DND-41 (cell line): ENCODE measurements at regions not wholly inside any gene's neighbourhood (a gene's known extent, or its start where the extent isn't known, plus 50 kb on each side); places are given as distances from the start of the nearest gene placed in this dataset.
"Not testable (repeated sequence)": the region's sequence is repeated elsewhere in the genome, so short reads cannot be mapped to it uniquely, and the experiment has no call there.

Experiments
- ATAC-seq: fragments of 200-7000 bp; cut with Tn5 transposase; 3 replicates; pipeline ENCODE4 v1.9.1; 2021; ENCODE audit warnings: low read depth; ENCODE audit not compliant: insufficient read depth
- DNase-seq: peaks from one replicate; pipeline ENCODE4 v3.0.0-alpha.2; 2020
- H2AFZ ChIP-seq: 2 replicates; pipeline ENCODE4 v1.6.0; 2012; ENCODE audit warnings: low read depth, low read length
- H3K27ac ChIP-seq: 2 replicates; pipeline ENCODE4 v1.5.1; 2012; ENCODE audit warnings: low read length, inconsistent platforms
- H3K27me3 ChIP-seq: fragments of 200-600 bp; sonication (generic); 2 replicates; pipeline ENCODE4 v1.6.0; 2012; ENCODE audit warnings: low read length, mild to moderate bottlenecking, inconsistent platforms; ENCODE audit not compliant: insufficient read depth, poor library complexity
- H3K36me3 ChIP-seq: 2 replicates; pipeline ENCODE4 v1.5.1; 2012; ENCODE audit warnings: low read length, inconsistent platforms; ENCODE audit not compliant: insufficient read depth
- H3K4me1 ChIP-seq: 2 replicates; pipeline ENCODE4 v1.5.1; 2012; ENCODE audit warnings: mild to moderate bottlenecking, low read length; ENCODE audit not compliant: insufficient read depth
- H3K4me2 ChIP-seq: 2 replicates; pipeline ENCODE4 v1.6.0; 2012; ENCODE audit warnings: mild to moderate bottlenecking, moderate library complexity, low read length, inconsistent platforms; ENCODE audit not compliant: insufficient read depth
- H3K4me3 ChIP-seq, 2 experiments: fragments of 200-600 bp in 1 of 2; shearing (Covaris generic) in 1 of 2; 2 replicates each; pipeline ENCODE4 v1.5.1; 2012 to 2016; ENCODE audit warnings: inconsistent platforms in 2 of 2, low read length in 2 of 2, mild to moderate bottlenecking in 2 of 2, low read depth in 1 of 2, moderate library complexity in 1 of 2
- H3K79me2 ChIP-seq: 2 replicates; pipeline ENCODE4 v1.6.0; 2012; ENCODE audit warnings: low read length, inconsistent platforms; ENCODE audit not compliant: insufficient read depth
- H3K9ac ChIP-seq: 2 replicates; pipeline ENCODE4 v1.6.0; 2012; ENCODE audit warnings: low read depth, mild to moderate bottlenecking, inconsistent platforms, low read length, moderate library complexity
- H3K9me3 ChIP-seq: 2 replicates; pipeline ENCODE4 v1.5.1; 2012; ENCODE audit warnings: low read length, moderate library complexity, mild to moderate bottlenecking, inconsistent platforms; ENCODE audit not compliant: insufficient read depth, severe bottlenecking
- H4K20me1 ChIP-seq: 2 replicates; pipeline ENCODE4 v1.6.0; 2012; ENCODE audit warnings: low read length; ENCODE audit not compliant: insufficient read depth
- EZH2 ChIP-seq: IDR thresholded peaks from 3 replicates; pipeline ENCODE4 v1.6.1; 2012; ENCODE audit warnings: borderline replicate concordance, low read depth, mild to moderate bottlenecking, moderate library complexity, low read length, inconsistent platforms; ENCODE audit not compliant: severe bottlenecking
- TF ChIP-seq, protein P1 (sequence below): IDR thresholded peaks from 2 replicates; pipeline ENCODE4 v1.5.1; 2012; ENCODE audit warnings: borderline replicate concordance, low read length, moderate library complexity, mild to moderate bottlenecking; ENCODE audit not compliant: poor library complexity, severe bottlenecking; ENCODE audit errors: extremely low read depth

DNA sequence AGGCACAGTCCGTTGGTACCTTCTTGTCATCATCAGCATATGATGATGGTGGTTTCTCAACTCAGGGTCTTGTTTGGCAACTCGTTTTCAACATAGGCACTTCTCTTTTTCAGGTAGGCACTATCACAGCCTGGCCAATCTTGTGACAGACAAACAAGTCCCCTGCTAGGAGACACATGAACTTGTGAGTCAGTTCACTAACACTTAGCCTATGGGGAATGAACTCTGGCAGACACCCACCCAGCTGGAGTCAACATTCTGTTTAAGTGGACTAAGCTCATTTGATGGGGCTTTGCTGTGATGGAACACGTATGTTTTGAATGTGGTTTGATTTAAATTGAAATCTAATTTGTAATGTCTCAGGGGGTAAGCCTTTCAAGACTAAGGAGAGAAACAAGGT is 100.7 kb upstream of the MAMLD1 start:
- no peak overlapping the region for H2AFZ ChIP-seq
- H3K79me2 ChIP-seq: no peaks in the 10 kb centered on the region
- DNase-seq: no peak

DNA sequence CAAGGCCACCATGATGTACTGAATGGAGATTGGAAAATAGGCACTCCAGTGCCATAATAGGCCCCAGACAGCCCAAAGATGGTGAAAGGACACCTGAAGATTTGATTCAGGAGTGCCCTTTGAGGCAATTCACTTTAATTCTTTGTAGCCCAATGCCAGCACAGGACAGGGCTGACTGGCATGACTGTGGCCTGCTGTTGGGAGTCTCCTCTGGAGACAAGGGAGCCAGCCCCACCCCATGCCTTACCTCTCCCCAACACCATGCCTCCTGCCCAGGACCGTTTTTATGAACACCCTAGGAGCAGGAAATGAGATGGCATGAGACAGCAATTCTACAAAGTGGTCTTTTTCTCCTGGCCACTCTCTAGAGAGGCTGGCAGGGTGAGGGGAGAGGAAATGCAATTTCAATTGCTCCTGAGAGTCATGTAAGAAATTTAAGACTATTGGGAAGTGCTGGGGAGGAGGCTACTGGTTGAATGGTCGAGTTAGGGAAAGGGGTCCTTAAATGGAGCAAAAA is 94.2 kb upstream of the MAMLD1 start:
- Histone ChIP-seq H2AFZ (no peak overlapping the region), H3K79me2 (no peaks in the 10 kb centered on the region), H4K20me1 (no peaks in the 10 kb centered on the region), H3K9me3 (no peaks in the 10 kb centered on the region), H3K4me3 (no peak overlapping the region), H3K27me3 (no peaks in the 10 kb centered on the region), H3K4me1 (no peaks in the 10 kb centered on the region), H3K4me2 (no peak overlapping the region), H3K36me3 (no peaks in the 10 kb centered on the region), H3K9ac (no peak overlapping the region), H3K27ac (no peak overlapping the region)
- ATAC-seq (no peak), DNase-seq (no peak)
- TF ChIP-seq, protein P1, sequence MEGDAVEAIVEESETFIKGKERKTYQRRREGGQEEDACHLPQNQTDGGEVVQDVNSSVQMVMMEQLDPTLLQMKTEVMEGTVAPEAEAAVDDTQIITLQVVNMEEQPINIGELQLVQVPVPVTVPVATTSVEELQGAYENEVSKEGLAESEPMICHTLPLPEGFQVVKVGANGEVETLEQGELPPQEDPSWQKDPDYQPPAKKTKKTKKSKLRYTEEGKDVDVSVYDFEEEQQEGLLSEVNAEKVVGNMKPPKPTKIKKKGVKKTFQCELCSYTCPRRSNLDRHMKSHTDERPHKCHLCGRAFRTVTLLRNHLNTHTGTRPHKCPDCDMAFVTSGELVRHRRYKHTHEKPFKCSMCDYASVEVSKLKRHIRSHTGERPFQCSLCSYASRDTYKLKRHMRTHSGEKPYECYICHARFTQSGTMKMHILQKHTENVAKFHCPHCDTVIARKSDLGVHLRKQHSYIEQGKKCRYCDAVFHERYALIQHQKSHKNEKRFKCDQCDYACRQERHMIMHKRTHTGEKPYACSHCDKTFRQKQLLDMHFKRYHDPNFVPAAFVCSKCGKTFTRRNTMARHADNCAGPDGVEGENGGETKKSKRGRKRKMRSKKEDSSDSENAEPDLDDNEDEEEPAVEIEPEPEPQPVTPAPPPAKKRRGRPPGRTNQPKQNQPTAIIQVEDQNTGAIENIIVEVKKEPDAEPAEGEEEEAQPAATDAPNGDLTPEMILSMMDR: no peak
- no peak for TF ChIP-seq EZH2

More for the DNA sequence above, 100.7 kb upstream of the MAMLD1 start:
- no peak for ATAC-seq
- no peak overlapping the region for H3K9ac ChIP-seq
- no peaks in the 10 kb centered on the region for H3K9me3 ChIP-seq
- H3K4me1 ChIP-seq: no peaks in the 10 kb centered on the region
- no peak overlapping the region for H3K4me2 ChIP-seq
- TF ChIP-seq, protein P1: no peak
- TF ChIP-seq EZH2: no peak
- H3K4me3 ChIP-seq: no peak overlapping the region
- H4K20me1 ChIP-seq: no peaks in the 10 kb centered on the region
- no peaks in the 10 kb centered on the region for H3K27me3 ChIP-seq
- no peak overlapping the region for H3K27ac ChIP-seq
- H3K36me3 ChIP-seq: no peaks in the 10 kb centered on the region

DNA sequence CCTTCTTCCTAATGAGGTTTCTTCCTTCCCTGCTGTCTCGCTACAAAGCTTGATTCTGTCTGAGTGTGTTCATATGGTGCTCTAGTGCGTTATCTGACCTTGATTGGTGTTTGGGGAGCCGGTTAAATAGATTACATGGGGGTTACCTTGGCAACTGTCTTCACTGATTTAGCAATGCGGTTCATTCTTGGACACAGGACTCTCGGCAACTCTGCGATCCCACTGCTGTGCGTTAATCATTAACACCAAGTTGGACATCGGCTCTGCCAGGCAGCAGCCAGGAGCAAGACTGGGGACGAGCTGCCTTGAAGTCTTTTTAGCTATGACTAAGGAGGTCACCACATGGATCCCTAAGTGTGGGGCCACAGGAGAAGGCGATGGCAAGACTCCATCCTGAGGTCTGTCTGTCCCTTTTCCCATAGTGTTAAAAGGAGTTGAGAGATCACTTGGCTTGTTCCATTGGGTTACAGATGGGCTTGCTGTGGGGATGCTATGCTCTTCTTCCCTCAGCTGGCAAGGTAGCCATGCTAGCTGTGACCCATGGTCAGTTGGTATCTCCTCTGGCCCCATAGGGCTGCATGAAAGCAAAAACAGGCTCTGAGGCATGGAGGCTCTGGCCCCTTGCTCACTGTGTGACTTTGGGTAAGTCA is 93.4 kb upstream of the MAMLD1 start:
- H3K4me3 ChIP-seq: no peak overlapping the region
- DNase-seq (no peak), ATAC-seq (no peak)
- no peak overlapping the region for H3K4me2 ChIP-seq
- H3K27me3 ChIP-seq: no peaks in the 10 kb centered on the region
- H2AFZ ChIP-seq: no peak overlapping the region
- TF ChIP-seq, protein P1: no peak
- no peak for TF ChIP-seq EZH2
- H3K27ac ChIP-seq: no peak overlapping the region
- H3K9ac ChIP-seq: no peak overlapping the region
- H3K9me3 ChIP-seq: no peaks in the 10 kb centered on the region
- H4K20me1 ChIP-seq: no peaks in the 10 kb centered on the region
- H3K4me1 ChIP-seq: no peaks in the 10 kb centered on the region
- H3K79me2 ChIP-seq: no peaks in the 10 kb centered on the region
- no peaks in the 10 kb centered on the region for H3K36me3 ChIP-seq

DNA sequence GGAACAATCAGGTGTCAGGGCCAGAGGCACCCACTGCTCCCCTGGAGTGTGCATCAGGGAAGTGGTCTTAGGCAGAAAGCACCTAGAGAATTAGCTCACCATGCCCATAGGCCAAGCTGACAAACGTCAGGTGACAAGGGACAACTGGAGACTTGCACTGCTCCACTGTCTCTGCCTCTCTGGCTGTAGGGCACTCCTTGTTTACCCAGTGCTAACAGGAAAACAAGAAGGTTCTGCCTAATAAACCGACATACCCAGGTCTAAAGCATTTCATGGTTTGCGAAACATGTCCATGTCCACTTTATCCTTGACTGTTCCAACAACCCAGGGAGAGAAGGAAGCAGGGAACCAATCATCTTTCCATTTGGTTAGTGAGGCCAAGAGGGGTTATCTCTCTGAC is 92.5 kb upstream of the MAMLD1 start:
- Histone ChIP-seq H3K27ac (no peak overlapping the region), H4K20me1 (no peaks in the 10 kb centered on the region), H3K27me3 (no peaks in the 10 kb centered on the region), H3K9me3 (no peaks in the 10 kb centered on the region), H3K9ac (no peak overlapping the region), H2AFZ (no peak overlapping the region), H3K4me1 (no peaks in the 10 kb centered on the region), H3K4me2 (no peak overlapping the region), H3K36me3 (no peaks in the 10 kb centered on the region), H3K4me3 (no peak overlapping the region), H3K79me2 (no peaks in the 10 kb centered on the region)
- TF ChIP-seq, protein P1: no peak
- TF ChIP-seq EZH2: no peak
- no peak for DNase-seq
- no peak for ATAC-seq

DNA sequence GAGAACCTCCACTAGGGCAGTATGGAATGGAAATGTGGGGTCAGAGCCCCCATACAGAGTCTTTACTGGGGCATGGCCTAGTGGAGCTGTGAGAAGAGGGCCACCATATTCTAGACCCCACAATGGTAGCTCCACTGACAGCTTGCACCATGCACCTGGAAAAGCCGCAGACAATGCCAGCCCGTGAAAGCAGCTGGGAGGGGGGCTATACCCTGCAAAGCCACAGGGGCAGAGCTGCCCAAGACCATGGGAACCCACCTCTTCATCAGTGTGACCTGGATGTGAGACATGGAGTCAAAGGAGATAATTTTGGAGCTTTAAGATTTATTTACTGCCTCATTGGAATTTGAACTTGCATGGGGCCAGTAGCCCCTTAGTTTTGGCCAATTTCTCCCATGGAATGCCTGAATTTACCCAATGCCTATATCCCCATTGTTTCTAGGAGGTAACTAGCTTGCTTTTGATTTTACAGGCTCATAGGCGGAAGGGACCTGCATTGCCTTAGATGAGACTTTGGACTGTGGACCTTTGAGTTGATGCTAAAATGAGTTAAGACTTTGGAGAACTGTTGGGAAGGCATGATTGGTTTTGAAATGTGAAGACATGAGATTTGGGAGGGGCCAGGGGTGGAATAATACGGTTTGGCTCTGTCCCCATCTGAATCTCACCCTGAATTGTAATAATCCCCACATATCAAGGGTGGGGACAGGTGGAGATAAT is 89.4 kb upstream of the MAMLD1 start:
- not testable (repeated sequence) for H4K20me1 ChIP-seq, H3K4me1 ChIP-seq, H3K36me3 ChIP-seq, H3K9me3 ChIP-seq, H3K4me2 ChIP-seq, DNase-seq, H3K9ac ChIP-seq, ATAC-seq, H3K4me3 ChIP-seq, H2AFZ ChIP-seq, H3K79me2 ChIP-seq, H3K27ac ChIP-seq, H3K27me3 ChIP-seq
